MM.1S (cell line): ENCODE measurements at regions not wholly inside any gene's neighbourhood (a gene's known extent, or its start where the extent isn't known, plus 50 kb on each side); places are given as distances from the start of the nearest gene placed in this dataset.

Experiments
- CTCF ChIP-seq: fragments of 300-600 bp; sonication (generic); IDR thresholded peaks from 2 replicates; pipeline ENCODE4 v1.5.1; 2016; ENCODE audit warnings: antibody characterized with exemption, low read length, mixed read lengths
- EZH2 ChIP-seq: fragments of 300-600 bp; sonication (generic); optimal IDR thresholded peaks from 2 replicates; pipeline ENCODE3; 2017; ENCODE audit warnings: low read depth, mild to moderate bottlenecking, antibody characterized with exemption, low read length, mixed read lengths

GRCh38 chr20:1720845-1721475 lies 63.4 kb upstream of the SIRPG start:
- TF ChIP-seq CTCF (no peak), EZH2 (no peak)
